Activated T-cell treated with anti-CD3 and anti-CD28 coated beads for 1 hour (primary cell): ENCODE measurements at regions not wholly inside any gene's neighbourhood (a gene's known extent, or its start where the extent isn't known, plus 50 kb on each side); places are given as distances from the start of the nearest gene placed in this dataset.
"Not testable (repeated sequence)": the region's sequence is repeated elsewhere in the genome, so short reads cannot be mapped to it uniquely, and the experiment has no call there.

Experiments
- DNase-seq: peaks from one replicate; pipeline ENCODE4 v3.0.0-alpha.2; 2020; ENCODE audit warnings: low read depth

DNA sequence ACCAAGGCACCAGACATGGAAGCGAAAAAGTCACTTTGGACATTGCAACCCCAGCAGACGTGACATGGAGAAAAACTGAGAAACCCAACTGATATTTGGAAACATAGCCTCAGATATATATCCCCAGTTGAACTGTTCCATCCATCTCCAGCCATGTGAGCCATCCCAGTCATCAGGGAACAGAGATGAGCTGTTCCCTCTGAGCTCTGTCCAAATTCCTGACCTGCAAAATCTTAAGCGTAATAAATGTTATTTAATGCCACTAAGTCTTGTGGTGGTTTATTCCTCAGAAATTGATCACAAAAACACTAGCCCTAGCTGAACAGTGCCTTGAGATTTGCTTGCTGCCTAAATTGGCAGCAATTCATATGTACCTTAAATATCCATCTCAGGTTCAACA is 182.8 kb downstream of the NRP2 start:
- no peak for DNase-seq

GRCh38 chr2:205864491-205864890 is 182.2 kb downstream of the NRP2 start:
- no peak for DNase-seq

DNA sequence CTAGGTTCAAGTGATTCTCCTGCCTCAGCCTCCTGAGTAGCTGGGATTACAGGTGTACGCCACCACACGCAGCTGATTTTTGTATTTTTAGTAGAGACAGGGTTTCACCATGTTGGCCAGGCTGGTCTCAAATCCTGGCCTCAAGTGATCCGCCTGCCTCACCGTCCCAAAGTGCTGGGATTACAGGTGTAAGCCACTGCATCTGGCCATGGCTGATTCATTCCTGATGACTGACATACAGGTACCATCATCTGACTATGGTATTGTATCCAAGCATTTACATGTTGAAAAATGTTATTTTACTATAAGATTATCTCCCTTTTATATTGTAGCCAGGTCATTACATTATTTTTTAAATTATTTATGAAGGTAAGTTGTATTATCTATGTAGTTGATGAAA is 180.5 kb downstream of the NRP2 start:
- DNase-seq = not testable (repeated sequence)

- DNase-seq = no peak
These were observed 178.6 kb downstream of the NRP2 start for GRCh38 chr2:205860885-205861284.

GRCh38 chr2:205860181-205860580 is 177.9 kb downstream of the NRP2 start:
- DNase-seq = no peak

DNA sequence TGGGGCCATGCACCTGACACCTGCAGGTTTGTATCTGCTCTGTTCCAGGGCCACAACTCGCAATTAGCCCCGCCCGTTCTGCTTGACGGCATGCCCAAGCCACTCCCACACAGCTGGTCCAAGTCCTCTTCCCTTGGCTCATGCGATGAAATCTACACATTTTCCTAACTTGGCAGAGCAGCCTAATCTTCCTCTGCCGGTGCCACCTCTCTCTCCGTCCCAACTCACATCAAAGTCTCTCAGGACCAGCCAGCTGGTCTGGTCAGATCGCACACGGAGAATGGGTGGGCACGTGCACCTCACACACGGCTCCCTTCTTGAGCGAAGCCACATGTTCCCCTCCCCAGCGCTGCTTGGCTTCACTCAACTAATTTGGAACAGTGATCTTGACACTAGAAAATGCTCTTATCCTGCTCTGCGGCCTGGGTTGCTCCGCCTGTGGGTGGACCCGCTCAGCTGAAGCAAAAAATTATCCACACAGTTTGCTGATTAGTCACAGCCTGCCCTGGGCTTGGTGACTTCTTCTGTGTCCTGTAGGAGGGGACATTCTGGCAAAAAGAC is 176.7 kb downstream of the NRP2 start:
- DNase-seq = no peak

DNA sequence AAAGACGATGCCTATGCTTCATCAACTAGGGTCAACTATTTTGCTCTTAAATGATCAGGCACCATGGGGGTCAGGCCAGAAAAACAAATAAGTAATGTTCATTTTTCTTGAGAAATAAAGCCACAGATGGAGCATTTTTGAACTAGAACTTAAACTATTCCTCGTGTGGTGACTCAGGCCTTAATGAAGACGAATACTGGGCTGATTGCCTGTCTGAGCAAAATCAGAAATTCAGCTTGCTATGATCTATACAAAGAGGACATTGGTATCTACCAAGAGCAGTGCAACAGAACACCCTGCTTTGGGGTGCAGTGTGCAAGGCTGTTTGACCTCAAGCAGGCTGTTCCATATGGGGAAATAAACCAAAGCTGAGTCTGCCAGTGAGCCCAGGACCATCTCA is 176.0 kb downstream of the NRP2 start:
- no peak for DNase-seq

- DNase-seq = no peak
These were observed 175.4 kb downstream of the NRP2 start for GRCh38 chr2:205857520-205858237.

- no peak for DNase-seq
These were observed 170.2 kb downstream of the NRP2 start for GRCh38 chr2:205852457-205852856.

DNA sequence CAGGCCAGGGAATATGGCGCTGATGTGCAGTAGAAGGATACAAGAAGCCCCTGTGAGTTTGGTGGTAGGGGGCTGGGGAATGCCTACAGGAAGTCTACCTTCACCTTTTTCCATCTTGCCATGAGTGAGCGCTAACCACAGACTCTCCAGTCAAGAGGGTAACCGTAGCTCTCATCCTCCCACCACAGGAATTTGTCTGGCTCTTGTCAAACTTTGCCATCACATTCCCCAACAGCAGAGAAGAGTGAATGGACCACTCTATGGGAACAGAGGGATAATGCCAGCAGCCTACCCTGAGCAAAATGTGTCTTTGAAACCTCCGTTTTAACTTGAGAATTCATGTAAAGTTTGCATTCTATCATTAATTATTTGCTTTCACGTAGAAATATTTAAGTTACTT is 168.3 kb downstream of the NRP2 start:
- no peak for DNase-seq

DNA sequence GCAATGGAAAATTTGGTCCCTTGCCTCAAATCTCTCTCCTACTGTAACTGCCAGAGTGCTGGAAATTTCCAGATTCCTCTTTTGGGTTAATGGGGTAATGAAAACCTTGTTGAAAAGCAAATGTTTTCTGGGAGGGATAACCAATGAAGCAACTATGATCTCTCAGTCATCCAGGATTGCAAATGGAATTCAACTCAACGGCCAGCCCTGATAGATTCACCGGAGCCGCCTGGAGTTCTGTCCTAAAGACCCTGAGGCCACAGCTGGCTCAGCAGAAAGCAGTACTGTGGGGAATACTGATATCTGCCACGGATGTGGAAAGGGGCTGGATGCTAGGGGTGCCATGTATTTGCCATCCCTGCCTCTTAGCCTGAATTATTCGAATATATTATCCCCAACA is 167.8 kb downstream of the NRP2 start:
- DNase-seq = no peak

DNA sequence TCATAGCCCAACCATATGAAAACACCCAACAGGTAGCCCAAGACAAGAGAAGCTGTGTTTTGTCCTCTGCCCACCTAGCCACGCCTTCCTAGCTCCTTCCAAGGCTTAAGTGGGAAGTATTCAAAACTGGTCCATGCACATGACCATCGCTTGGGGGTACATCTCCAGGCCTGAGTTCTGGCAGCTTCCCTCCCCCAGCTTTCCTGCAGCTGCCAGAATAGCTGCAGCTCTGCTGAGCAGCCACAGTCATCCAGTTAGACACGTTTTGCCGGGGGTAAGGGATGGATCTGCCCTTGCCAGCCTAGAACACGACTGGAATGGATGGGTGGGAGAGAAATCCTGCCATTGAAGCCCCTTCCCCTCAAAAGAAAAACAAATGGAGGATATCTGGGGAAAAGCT is 166.8 kb downstream of the NRP2 start:
- no peak for DNase-seq

GRCh38 chr2:205848601-205849000 is 166.3 kb downstream of the NRP2 start:
- no peak for DNase-seq
